GM18511 (cell line): ENCODE measurements at regions not wholly inside any gene's neighbourhood (a gene's known extent, or its start where the extent isn't known, plus 50 kb on each side); places are given as distances from the start of the nearest gene placed in this dataset.

Experiments used
- ATAC-seq: cut with Tn5 transposase; IDR thresholded peaks from one replicate; pipeline ENCODE4 v1.9.1; 2021; ENCODE audit warnings: mild to moderate bottlenecking, moderate library complexity; ENCODE audit not compliant: unreplicated experiment

DNA sequence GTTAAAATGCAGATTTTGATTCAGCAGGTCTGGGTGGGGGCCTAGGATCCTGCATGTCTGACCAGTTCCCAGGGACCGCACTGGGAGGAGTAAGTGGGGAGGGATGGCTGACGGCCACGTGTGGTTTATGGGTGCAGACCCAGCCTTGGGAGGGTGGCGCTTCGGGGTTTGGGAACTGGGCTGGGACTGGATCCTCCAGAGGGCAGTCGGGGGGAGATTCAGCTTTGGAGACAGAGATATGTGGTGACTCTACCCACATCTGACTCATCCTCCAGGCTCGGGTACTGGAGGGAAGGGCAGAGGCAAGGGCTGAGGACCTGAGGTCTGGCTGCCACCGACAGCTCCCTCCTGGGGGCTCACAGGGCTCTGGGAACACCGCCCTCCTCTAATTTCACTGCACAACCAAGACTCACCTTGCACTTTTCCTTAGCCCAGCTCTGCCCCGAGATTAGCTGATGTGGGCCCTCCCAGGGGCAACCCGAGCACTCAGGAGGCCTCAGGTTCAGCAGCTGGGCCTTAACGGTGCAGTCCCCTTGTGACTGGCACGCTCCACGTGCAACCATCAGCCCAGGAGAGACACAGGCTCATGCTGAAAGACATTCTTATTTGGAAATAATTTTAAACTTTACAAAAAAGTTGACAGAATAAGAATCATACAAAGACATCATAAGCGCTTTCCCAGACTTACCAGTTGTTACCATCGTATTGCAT lies 172.8 kb upstream of the PMEPA1 start:
- no peak for ATAC-seq

DNA sequence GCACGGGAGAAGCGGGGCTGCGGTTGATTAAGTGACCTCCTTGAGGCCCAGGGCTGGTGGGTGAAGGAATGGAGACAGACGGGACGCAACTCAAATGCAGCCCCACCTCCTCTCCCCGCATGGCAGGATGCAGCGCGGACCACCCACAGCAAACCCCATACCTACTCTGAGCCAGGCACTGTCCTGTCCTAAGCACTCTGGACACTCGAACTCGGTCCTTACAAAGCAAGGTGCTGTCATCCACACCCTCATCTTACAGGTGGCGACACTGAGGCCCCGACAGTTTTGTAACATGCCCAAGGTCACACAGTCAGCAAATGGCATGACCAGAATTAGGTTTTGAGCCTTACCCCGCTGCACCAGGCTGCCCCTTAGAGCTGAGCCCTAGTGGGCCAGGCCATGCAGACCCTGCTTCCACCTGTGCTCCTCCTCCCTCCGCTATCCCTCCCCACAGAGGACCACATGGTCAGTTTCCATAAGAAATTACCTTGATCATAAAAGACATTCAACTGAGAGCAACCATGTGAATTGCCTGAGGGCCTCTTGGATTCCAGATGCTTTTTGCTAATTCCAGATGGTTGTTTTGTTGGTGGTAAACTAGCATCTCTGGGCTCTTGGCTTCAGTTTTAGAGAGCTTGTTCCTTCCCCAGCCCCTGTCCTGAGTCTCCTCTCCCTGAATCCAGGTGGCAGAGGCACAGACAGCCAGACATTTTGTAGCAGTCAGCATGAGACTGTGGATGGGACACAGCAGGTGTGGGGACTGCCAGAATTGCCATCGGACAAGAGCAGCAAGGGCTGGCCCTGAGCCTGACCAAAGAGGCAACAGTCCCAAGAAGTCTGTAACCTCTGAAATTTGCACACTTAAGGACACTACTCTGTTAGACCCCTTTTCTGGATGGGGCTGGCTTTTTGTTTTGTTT lies 171.9 kb upstream of the PMEPA1 start:
- ATAC-seq, result no peak

DNA sequence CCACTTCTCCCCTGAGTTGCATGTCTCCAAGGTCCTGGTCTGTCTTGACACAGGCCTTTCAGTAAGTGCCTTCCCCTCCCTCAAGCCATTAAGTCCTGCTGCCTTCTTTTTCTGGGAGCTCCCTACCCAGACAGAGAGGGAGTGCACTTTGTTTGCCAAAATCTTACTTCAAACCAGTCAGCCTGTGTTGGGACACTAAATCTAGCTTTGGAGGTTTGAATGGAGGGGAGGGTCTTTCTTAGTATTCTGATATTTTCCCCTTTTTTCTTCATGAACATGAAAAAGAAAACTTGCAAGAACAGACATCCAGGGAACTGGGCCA lies 170.7 kb upstream of the PMEPA1 start:
- ATAC-seq, result no peak

DNA sequence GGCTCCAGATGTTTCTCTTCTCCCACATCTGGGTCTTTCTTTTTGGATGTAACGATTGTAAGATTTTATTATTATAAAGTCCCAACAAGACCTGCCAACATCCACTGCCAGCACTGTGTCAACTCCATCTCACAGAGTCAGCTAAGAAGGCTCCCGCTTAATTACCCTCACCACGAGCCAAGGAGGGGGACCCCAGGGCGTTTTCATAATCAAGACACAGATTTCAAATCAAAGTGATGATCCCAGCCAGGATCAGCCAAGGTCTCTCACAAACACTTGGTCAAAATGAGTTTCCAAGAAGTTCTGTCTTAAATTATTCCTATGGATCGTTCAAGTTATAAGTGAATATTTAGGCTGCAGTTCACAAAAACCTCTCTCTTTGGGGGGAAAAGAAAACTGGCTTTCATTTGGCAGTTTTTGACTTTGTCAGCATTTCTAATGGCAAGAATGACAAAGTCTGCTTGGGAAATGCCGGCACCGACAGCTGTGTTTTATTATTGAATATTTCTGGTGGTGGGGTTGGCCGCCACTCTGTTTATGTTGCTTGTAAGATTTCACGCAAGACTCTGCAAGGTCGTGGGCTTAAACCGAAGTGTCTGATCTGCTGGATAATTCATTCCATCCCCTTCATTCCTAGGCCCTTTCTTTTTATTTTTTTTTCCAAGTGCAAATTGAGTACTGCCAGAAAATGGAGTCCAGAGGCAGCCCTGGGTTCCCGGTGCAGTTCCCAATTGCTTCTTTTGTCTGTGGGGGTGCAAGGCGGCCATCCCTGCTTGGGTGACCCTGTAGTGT lies 170.2 kb upstream of the PMEPA1 start:
- ATAC-seq, result no peak

DNA sequence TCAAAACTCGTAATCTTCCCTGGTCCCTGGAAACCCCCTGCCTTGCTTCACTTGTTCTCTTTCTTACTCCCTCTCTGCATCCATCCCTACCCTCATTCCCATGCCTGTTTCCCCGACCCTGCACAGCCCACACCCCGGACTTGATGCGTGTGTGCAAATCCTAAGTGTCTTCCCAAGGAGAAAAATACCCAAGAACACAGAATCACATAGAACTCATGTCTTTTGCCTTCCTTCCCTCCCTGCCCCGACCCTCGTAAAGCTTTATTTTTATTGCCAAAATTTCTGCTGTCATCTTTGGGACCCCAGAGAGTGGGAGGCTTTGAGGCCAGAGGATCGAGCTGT lies 169.6 kb upstream of the PMEPA1 start:
- ATAC-seq, result no peak

DNA sequence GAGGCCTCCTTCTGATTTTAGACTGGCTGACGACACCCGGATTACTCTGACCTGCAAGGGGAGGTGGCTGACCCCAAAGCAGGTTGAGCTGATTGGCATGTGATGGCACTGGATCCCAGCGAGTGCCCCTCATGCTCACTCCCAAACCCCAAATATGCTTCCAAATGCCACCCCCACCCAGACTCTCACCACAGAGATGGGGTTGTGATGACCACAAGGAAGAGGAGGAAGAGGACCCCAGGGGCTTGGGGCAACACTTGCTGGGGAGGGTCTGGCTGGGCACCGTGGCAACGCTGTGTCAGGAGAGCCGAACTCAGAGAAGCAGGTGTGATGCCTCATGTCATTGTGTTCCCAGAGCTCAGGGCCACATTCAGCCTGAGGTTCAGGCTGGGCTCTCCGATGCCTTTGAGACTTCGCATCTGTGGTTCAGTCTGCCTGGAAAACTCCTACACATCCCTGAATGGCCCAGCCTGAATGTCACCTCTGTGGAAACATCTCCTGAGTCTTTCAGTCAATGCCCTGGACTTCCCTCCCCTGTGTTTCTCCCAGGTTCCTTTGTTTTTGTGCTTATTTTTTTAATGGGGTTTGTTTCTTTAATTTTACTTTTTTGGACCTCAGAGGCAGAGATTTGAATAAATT lies 169.1 kb upstream of the PMEPA1 start:
- no peak for ATAC-seq

DNA sequence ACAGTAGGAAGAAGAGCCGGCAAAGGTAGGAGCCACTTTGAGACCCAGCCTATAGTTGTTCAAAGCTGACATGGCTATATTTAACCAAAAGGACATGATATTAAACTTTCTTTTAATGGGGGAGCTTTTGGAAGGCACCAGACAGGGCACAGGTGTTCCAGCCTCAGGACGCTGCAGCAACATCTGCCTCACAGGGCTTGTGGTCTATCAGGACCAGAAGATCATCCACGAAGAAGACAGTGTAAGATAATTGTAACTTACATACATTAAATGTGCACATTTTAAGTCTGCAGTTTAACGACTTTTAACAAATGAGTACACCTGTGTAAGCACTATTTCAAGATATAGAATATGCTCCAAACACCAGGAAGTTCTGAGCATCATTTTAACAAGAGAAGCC lies 168.2 kb upstream of the PMEPA1 start:
- no peak for ATAC-seq

DNA sequence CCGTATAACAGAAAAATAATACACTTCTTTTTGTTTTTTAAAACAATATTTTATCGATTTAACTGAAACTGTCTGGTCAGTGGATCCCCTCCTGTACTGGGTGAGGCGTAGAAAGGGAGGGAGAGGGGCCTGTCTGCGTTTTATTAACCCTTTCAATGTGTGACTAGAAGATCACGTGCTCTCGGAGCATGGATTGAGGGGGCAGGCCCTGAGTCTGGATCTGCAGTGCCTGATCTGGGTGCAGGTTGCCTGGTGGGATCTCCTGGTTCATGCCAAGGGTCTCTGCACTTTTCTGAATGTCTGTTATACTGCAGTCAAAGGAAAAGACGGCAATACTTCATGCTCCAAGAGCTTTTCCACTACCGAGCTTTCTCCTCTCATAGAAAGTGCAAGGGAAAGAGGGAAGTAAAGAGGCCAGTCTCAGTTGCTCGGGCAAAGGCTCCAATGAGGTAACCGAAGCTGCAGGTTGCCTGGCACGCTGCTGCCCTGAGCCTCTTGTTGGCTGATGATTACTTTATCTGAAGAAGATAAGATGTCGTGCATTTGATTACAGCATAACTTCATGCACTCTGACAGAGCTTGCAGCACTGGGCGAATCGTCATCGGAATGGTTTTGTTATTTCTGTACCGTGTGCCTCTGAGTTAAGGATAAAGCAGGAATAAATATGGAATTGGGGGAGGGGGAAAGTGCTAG lies 167.5 kb upstream of the PMEPA1 start:
- no peak for ATAC-seq

DNA sequence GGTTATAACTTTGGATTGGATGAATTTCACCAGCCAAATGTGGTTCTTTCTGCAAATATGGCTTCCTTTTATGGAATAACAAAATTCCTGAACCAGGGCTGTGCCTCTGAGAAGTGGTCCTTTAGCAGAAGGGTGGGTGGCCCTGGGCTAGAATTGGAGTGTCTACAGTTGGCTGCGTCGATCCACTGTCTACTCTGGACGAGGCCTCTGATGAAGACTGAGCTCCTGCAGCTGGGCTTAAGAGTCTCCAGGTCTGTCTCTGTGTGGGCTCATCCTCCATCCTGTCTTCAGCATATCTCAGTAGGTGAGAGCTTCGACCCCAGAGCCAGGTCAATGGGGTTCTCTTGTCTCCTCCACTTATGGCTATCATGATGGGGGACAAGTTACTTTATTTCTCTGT lies 166.3 kb upstream of the PMEPA1 start:
- ATAC-seq, result no peak

DNA sequence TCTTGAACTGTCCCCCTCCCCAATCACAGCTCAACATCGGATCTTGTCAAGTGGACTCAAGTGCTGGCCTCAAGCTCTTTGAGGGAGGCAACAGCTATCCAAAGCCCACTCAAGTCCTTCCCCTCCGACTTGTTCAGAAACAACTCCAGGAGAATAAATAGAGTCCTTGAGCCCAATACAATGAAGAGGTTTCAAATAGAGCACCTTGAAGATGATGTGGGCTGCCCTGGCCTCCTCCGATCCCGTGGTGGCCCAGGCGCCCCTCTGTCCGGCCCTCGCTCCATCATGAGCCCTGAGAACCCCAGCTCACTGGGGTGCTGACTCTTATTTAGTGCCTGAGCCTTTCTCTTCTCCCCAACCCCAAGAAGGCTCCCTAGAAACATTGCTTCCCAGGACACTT lies 164.3 kb upstream of the PMEPA1 start:
- ATAC-seq, result no peak

DNA sequence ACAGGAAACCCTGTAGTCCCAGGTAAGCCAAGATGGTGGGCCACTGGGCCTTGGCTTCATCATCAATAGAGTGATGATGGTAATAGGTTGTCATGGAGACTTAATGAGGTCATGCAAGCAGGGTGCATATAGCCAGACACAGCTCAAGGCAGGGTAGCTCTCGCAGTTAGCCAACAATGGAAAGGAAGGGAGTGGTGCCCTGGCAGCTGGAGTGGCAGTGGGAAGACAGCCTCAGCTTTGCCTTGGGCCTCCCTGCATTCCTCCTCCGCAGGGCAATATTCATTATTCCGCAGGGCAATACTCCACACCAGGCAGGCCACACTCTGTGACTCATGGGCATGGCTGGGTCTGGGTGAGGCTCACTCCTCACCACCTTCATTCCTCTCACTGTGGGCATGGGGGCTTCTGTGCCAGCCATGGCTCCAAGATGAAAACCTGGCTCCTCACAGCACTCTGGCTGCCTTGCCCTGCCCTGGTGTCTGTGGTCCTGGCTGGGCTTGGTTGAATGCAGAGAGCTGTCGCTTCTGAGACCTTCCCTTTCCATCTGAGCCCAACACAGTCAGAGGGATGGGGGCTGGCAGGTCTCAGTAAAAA lies 163.1 kb upstream of the PMEPA1 start:
- ATAC-seq, result no peak

DNA sequence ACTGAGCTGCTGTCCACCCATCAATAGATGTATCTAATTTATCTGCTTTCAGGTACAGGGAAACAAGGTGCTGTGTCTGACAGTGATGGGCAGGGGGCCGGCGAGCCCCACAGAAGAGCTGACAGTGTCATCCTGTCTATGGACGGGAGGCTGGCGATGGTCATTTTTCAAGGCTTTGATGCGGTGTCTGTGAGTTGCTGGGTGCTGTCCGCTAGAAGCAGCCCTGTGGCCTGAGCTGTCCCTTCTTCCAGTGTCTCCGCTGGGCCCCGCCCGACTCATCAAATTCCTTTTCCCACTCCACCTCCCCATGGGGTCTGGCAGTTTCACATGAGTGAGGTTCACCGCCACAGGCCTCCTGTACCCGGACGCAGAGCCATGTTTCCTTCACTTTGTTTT lies 161.4 kb upstream of the PMEPA1 start:
- no peak for ATAC-seq

DNA sequence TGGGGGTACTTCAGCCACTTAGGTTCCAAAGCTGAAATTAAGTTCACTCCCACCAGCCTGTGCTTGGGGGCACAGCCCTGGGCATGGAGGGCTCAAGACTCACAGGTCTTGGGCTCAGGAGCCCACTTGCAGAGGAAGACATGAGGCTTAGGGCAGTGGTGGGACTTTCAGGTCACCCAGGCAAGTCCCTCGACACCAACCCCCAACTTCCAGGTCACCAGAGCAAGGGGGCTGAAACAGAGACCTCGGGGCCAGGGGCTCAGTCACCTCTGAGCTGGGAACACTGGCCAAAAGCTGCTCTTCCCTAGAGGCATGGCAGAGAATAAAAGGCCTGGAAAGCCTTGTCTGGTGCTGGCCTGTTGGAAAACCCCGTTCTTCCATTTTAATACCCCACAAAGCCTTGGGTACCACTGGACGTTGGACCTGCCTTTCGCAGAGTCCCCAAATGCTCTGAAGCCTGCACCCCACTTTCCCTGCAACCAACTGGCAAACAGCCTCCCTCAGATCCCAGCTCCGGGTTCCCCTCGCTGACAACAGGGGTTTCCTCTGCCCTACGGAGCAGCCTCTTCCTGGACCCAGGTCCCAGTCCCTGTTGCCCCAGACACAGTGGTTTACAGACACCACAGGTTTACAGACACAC lies 160.9 kb upstream of the PMEPA1 start:
- no peak for ATAC-seq

DNA sequence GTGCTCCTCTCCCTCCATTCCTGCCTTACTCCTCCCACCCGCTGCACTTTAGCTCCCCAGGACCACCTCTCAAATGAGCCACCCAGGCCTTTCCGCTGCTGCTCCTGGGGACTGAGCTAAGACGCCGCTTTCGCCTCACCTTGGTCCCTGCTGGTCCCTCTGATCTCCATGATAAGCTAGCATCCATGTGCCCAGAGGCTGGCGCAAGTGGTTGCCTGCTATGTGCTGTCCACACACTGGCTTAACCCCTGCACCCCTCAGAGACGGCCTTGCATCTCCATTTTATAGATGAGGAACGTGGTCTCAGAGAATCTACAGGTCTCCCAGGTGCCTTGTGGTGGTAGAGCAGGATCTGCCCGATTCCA lies 160.1 kb upstream of the PMEPA1 start:
- no peak for ATAC-seq

DNA sequence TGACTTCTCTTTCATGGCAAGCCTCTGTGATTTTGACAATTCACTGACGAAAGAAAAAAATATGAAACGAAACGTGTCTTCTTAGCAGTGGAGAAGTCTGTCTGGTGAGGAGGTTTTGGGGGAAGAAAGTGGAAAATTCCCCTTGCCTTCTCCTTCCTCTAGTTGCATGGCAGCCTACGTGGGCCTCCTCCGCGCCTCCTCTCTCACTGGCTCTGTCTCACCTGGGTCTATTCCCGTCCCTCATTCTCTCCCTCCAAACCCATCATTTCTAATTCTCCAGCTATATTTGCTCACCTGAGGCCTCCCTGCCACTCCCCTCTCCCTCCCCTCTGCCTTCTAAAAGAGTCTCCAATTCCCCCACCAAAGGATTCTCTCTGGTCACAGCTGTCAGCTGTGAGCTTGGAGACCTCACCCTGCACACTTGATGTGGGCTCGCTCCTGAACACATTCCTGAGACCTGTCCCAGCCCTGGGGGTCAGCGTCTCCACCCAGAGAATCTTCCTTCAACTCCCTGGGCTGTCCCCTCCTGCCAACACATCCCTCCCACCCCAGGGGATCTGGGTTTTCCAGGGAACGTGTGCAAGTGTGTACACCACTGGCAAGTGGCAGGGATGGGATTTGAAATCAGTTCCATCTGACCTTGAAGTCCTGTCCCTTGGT lies 159.6 kb upstream of the PMEPA1 start:
- ATAC-seq, result no peak

DNA sequence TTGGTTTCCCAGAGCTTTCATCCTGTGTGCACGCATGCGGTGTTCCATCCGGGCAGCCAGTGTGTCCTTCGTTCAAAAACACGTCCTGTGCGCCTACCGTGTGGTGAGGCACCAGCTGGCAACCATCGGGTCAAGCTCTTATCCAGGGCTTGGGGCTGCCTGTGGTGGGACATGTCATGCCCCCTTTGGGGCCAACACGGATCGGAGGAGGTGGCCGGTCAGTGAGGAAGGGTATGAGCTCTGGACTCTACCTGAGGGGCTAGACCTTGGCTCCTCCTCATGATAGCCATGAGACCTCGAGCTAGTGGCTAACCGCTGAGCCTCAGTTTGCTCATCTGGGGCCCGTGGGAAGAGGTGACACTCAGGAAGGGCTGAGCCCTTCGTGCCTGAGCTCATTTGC lies 158.5 kb upstream of the PMEPA1 start:
- no peak for ATAC-seq

DNA sequence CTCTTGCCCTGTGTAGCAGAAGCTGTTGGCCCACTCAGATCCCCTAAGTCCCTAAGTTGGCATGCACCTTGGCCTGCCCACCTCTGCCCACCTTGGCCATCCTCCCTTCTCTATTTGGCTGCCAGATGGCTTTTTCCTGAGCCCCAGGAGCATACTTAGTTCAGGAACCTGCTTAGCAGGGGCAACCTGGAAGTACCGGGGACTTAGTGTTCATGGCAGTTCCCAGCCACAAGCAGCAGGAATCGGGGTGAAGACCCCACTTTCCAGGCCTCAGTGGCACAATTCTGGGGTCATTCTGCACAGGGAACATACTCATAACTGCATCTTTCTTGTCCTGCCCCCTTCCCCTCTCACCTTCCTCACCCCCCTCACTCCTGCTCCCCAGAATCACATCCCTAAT lies 158.0 kb upstream of the PMEPA1 start:
- ATAC-seq, result no peak

DNA sequence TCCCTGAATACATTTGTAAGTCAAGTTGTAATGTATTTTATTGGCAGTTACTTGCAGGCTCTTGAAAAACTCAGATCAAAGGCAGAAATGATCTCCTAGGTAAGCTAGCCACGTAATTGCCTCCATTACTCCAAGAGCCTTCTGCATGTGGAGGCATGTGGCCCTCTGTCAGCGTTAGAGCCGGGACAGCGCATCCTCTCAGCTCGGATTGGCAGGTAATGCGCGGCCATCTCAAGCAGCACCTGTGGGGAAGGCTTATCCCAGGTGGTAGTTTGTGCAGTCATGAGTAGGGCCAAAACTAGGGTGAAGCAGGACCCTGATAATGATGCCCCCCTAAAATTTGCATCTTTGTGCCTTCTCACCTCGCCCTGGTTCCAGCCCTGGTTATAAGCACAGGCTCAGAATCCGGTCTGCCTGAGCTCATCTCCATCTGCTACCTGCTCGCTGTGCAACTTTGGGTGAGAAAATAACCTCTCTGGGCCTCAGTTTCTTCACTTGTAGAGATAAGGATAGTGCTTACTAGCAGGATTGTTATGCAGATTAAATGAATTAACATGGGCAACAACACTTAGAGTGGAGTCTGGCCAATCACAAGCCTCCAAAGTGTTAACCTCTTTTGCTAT lies 157.5 kb upstream of the PMEPA1 start:
- no peak for ATAC-seq
